Duodenal mucosa (tissue), 2 donors: ENCODE measurements at regions not wholly inside any gene's neighbourhood (a gene's known extent, or its start where the extent isn't known, plus 50 kb on each side); places are given as distances from the start of the nearest gene placed in this dataset.

Experiments
- H3K27ac ChIP-seq: one replicate; pipeline ENCODE4 v1.7.0; 2013; ENCODE audit warnings: low read depth, low read length
- H3K27me3 ChIP-seq, 2 donors: one replicate each; pipeline ENCODE4 v1.7.0; 2013; ENCODE audit warnings: low read length in 2 of 2, control low read depth in 1 of 2; ENCODE audit not compliant: insufficient read depth in 2 of 2, control insufficient read depth in 1 of 2
- H3K36me3 ChIP-seq, 2 donors: one replicate each; pipeline ENCODE4 v1.7.0; 2013; ENCODE audit warnings: low read length in 2 of 2, control low read depth in 1 of 2; ENCODE audit not compliant: insufficient read depth in 2 of 2, control insufficient read depth in 1 of 2
- H3K4me1 ChIP-seq, 2 donors: one replicate each; pipeline ENCODE4 v1.7.0; 2013; ENCODE audit warnings: low read length in 2 of 2, control low read depth in 1 of 2; ENCODE audit not compliant: insufficient read depth in 2 of 2, control insufficient read depth in 1 of 2
- H3K4me3 ChIP-seq, 2 donors: one replicate each; pipeline ENCODE4 v1.7.0; 2013; ENCODE audit warnings: low read length in 2 of 2, low read depth in 1 of 2
- H3K9ac ChIP-seq, 2 donors: one replicate each; pipeline ENCODE4 v1.7.0; 2013; ENCODE audit warnings: low read length in 2 of 2, low read depth in 1 of 2
- H3K9me3 ChIP-seq, 2 donors: one replicate each; pipeline ENCODE4 v1.7.0; 2013; ENCODE audit warnings: low read length in 2 of 2, control low read depth in 1 of 2; ENCODE audit not compliant: control insufficient read depth in 1 of 2

GRCh38 chr3:106251160-106251892 is 382.5 kb upstream of the CBLB start:
- H3K36me3 ChIP-seq, result no peaks in the 10 kb centered on the region
- H3K9ac ChIP-seq, result no peak overlapping the region
- no peaks in the 10 kb centered on the region for H3K4me1 ChIP-seq
- H3K4me3 ChIP-seq, result no peak overlapping the region
- no peaks in the 10 kb centered on the region for H3K27me3 ChIP-seq
- no peak overlapping the region for H3K27ac ChIP-seq
- peaks cover 0 to 8% of the 10 kb centered on the region in 2 donors for H3K9me3 ChIP-seq

GRCh38 chr3:106255870-106256248 is 387.0 kb upstream of the CBLB start:
- Histone ChIP-seq H3K36me3 (no peaks in the 10 kb centered on the region), H3K27ac (no peak overlapping the region), H3K4me3 (no peak overlapping the region), H3K27me3 (no peaks in the 10 kb centered on the region), H3K4me1 (no peaks in the 10 kb centered on the region), H3K9ac (no peak overlapping the region), H3K9me3 (peaks cover 0 to 8% of the 10 kb centered on the region in 2 donors)

GRCh38 chr3:106256249-106256957 is 387.6 kb upstream of the CBLB start:
- H3K27ac ChIP-seq, result no peak overlapping the region
- H3K4me1 ChIP-seq, result no peaks in the 10 kb centered on the region
- peaks cover 0 to 2% of the 10 kb centered on the region in 2 donors for H3K9me3 ChIP-seq
- H3K4me3 ChIP-seq, result no peak overlapping the region
- H3K27me3 ChIP-seq, result no peaks in the 10 kb centered on the region
- H3K36me3 ChIP-seq, result no peaks in the 10 kb centered on the region
- H3K9ac ChIP-seq, result no peak overlapping the region

DNA sequence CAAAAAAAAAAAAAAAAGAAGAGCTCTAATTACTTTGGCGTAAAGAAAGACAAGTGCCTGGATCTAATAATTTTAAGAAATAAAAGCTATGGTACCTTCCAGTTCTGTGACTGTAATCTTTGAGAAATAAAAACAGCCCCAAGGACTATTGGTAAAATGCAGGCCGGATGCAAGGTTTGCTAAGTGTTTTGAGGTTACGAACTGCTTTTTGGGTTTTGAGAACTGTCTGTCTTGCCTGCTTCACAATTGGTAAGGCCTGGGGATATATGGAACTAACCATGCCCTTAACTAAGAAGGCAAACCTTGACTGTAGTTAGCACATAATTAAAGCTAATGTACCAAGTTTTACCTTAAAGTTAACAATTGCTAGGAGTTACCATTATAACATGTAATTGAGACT is 388.4 kb upstream of the CBLB start:
- Histone ChIP-seq H3K9ac (no peak overlapping the region), H3K4me3 (no peak overlapping the region), H3K36me3 (no peaks in the 10 kb centered on the region), H3K9me3 (no peaks in the 10 kb centered on the region), H3K27ac (no peak overlapping the region), H3K27me3 (no peaks in the 10 kb centered on the region), H3K4me1 (no peaks in the 10 kb centered on the region)

GRCh38 chr3:106261396-106261795 is 392.6 kb upstream of the CBLB start:
- no peak overlapping the region for H3K27ac ChIP-seq
- no peaks in the 10 kb centered on the region for H3K36me3 ChIP-seq
- H3K4me3 ChIP-seq, result no peak overlapping the region
- no peaks in the 10 kb centered on the region for H3K9me3 ChIP-seq
- H3K27me3 ChIP-seq, result no peaks in the 10 kb centered on the region
- no peaks in the 10 kb centered on the region for H3K4me1 ChIP-seq
- H3K9ac ChIP-seq, result no peak overlapping the region

- H3K9ac ChIP-seq, result no peak overlapping the region
- no peaks in the 10 kb centered on the region for H3K4me1 ChIP-seq
- H3K36me3 ChIP-seq, result no peaks in the 10 kb centered on the region
- no peaks in the 10 kb centered on the region for H3K27me3 ChIP-seq
- H3K27ac ChIP-seq, result no peak overlapping the region
- no peaks in the 10 kb centered on the region for H3K9me3 ChIP-seq
- no peak overlapping the region for H3K4me3 ChIP-seq
Observed at GRCh38 chr3:106261915-106262683, 393.3 kb upstream of the CBLB start.

- Histone ChIP-seq H3K27me3 (no peaks in the 10 kb centered on the region), H3K9me3 (no peaks in the 10 kb centered on the region), H3K4me1 (no peaks in the 10 kb centered on the region), H3K4me3 (no peak overlapping the region), H3K27ac (no peak overlapping the region), H3K9ac (no peak overlapping the region), H3K36me3 (no peaks in the 10 kb centered on the region)
Observed at GRCh38 chr3:106263011-106263410, 394.2 kb upstream of the CBLB start.

DNA sequence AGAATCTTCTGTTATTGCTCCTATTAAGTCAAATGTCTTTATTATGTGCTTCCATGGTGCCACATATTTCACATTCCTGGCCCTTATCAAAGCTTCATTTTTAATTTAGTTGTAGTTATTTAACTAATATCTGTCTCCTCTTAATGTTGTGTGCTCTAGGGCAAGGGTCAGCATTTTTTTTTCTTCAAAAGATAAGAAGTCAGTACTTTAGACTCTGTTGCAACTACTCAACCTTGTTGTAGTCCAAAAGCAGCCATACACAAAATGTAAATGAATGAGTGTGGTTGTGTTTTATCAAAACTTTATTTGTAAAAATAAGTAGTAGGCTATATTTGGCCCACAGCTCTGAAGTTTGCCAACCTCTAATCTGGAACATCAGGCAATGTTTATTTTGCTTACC is 394.7 kb upstream of the CBLB start:
- Histone ChIP-seq H3K27me3 (no peaks in the 10 kb centered on the region), H3K36me3 (no peaks in the 10 kb centered on the region), H3K4me3 (no peak overlapping the region), H3K27ac (no peak overlapping the region), H3K4me1 (no peaks in the 10 kb centered on the region), H3K9me3 (no peaks in the 10 kb centered on the region), H3K9ac (no peak overlapping the region)

GRCh38 chr3:106265704-106266103 is 396.9 kb upstream of the CBLB start:
- no peaks in the 10 kb centered on the region for H3K27me3 ChIP-seq
- no peak overlapping the region for H3K9ac ChIP-seq
- no peaks in the 10 kb centered on the region for H3K4me1 ChIP-seq
- H3K36me3 ChIP-seq, result no peaks in the 10 kb centered on the region
- no peak overlapping the region for H3K4me3 ChIP-seq
- no peak overlapping the region for H3K27ac ChIP-seq
- H3K9me3 ChIP-seq, result no peaks in the 10 kb centered on the region

GRCh38 chr3:106268696-106269095 is 399.9 kb upstream of the CBLB start:
- no peak overlapping the region for H3K9ac ChIP-seq
- no peaks in the 10 kb centered on the region for H3K36me3 ChIP-seq
- no peak overlapping the region for H3K4me3 ChIP-seq
- H3K27me3 ChIP-seq, result no peaks in the 10 kb centered on the region
- H3K9me3 ChIP-seq, result no peaks in the 10 kb centered on the region
- H3K4me1 ChIP-seq, result no peaks in the 10 kb centered on the region
- H3K27ac ChIP-seq, result no peak overlapping the region
